Transverse colon (tissue), 4 donors: ENCODE measurements at regions not wholly inside any gene's neighbourhood (a gene's known extent, or its start where the extent isn't known, plus 50 kb on each side); places are given as distances from the start of the nearest gene placed in this dataset.
A peak's percentile ranks its signal among the peaks of the same experiment; 100 is the strongest.

ENCODE experiments used
- DNase-seq: peaks from one replicate; pipeline ENCODE4 v3.0.0-alpha.2; 2019
- H3K27ac ChIP-seq, 4 donors: fragments of 200-600 bp; sonication (generic); 2 replicates each; pipeline ENCODE4 v1.5.1; 2016 to 2018; ENCODE audit warnings: inconsistent platforms in 4 of 4
- H3K27me3 ChIP-seq: fragments of 200-600 bp; sonication (generic); 2 replicates; pipeline ENCODE4 v1.5.1; 2017; ENCODE audit warnings: inconsistent platforms
- H3K36me3 ChIP-seq, 4 donors: fragments of 200-600 bp; sonication (generic); 2 replicates each; pipeline ENCODE4 v1.5.1; 2017 to 2019; ENCODE audit warnings: inconsistent platforms in 4 of 4
- H3K4me1 ChIP-seq, 4 donors: fragments of 200-600 bp; sonication (generic); 2 replicates each; pipeline ENCODE4 v1.5.1; 2017 to 2020; ENCODE audit warnings: inconsistent platforms in 4 of 4
- H3K4me3 ChIP-seq, 4 donors: fragments of 200-600 bp; sonication (generic); 1 replicate in 1 of 4; 2 replicates in 3 of 4; pipeline versions ENCODE4 v1.5.1 to v1.6.1; 2017 to 2019; ENCODE audit warnings: inconsistent platforms in 4 of 4
- H3K9me3 ChIP-seq, 2 donors: fragments of 200-600 bp; sonication (generic); 2 replicates each; pipeline ENCODE4 v1.5.1; 2017 to 2019; ENCODE audit warnings: inconsistent platforms in 2 of 2
- CTCF ChIP-seq, 5 experiments: fragments of 200-600 bp in 3 of 5; fragments of 450-650 bp in 2 of 5; sonication (generic) in 3 of 5; IDR thresholded peaks; 1 replicate in 2 of 5; 2 replicates in 3 of 5; pipeline ENCODE4 v1.5.1; 2016 to 2017; ENCODE audit warnings: antibody characterized with exemption in 5 of 5, inconsistent platforms in 3 of 5, mild to moderate bottlenecking in 2 of 5, moderate library complexity in 1 of 5
- EP300 ChIP-seq: sonication (generic); formaldehyde crosslinking; IDR thresholded peaks from one replicate; pipeline ENCODE4 v1.6.1; 2017; ENCODE audit warnings: antibody characterized with exemption, low read depth
- POLR2A ChIP-seq: fragments of 450-650 bp; IDR thresholded peaks from one replicate; pipeline ENCODE4 v1.6.1; 2016; ENCODE audit warnings: antibody characterized with exemption, mild to moderate bottlenecking, moderate library complexity
- POLR2AphosphoS5 ChIP-seq, 3 donors: sonication (generic); formaldehyde crosslinking; IDR thresholded peaks; one replicate each; pipeline ENCODE4 v1.6.1; 2016; ENCODE audit warnings: antibody characterized with exemption in 3 of 3
- WGBS, 2 donors: methylation state at CpG; one replicate each; pipeline ENCODE4 v1.1.5; 2018; ENCODE audit warnings: low coverage in 1 of 2; 5-methylcytosine and 5-hydroxymethylcytosine counted together
- in situ Hi-C, 4 donors: fragments of 200-750 bp; cut with MboI; loops; one replicate each; pipeline versions ENCODE4 v1.15.0 to v1.15.1; 2017; ENCODE audit warnings: low sequenced_read_pairs in 3 of 4, low pct_ligation_motif_present in 1 of 4, low pct_unique_long_range_greater_than_20kb in 1 of 4
- intact Hi-C: fragments of 100-400 bp; cut with DNase I; formaldehyde crosslinking; loops from one replicate; pipeline ENCODE4 v1.15.1; 2023; ENCODE audit warnings: low total_unique reads

GRCh38 chr2:104410136-104410535, 443.8 kb upstream of the POU3F3 start:
- no peak for DNase-seq
- in situ Hi-C loops (no loop called here), intact Hi-C loops (no loop called here)
- no peak overlapping the region for H3K4me3 ChIP-seq
- no peak for TF ChIP-seq POLR2A
- TF ChIP-seq EP300, result no peak
- no peak for TF ChIP-seq CTCF (IDR thresholded peaks at IDR 0.05)
- TF ChIP-seq POLR2AphosphoS5 (IDR thresholded peaks at IDR 0.05), result no peak
- no peaks in the 10 kb centered on the region for H3K27me3 ChIP-seq
- H3K4me1 ChIP-seq, result no peaks in the 10 kb centered on the region
- 87 to 95% methylated on average over 3 of the region's 3 CpGs for WGBS, 2 donors
- no peaks in the 10 kb centered on the region for H3K36me3 ChIP-seq
- H3K9me3 ChIP-seq, result no peaks in the 10 kb centered on the region
- no peak overlapping the region for H3K27ac ChIP-seq

- H3K27me3 ChIP-seq, result no peaks in the 10 kb centered on the region
- in situ Hi-C loops, result no loop called here
- H3K27ac ChIP-seq, result no peak overlapping the region
- peak; percentile 33 for DNase-seq
- H3K4me1 ChIP-seq, result no peaks in the 10 kb centered on the region
- H3K4me3 ChIP-seq, result no peak overlapping the region
- peak in 4 of 5 experiments; percentile 48 to 59 (median 52) for TF ChIP-seq CTCF (IDR thresholded peaks at IDR 0.05)
- no peak for TF ChIP-seq POLR2AphosphoS5 (IDR thresholded peaks at IDR 0.05)
- H3K36me3 ChIP-seq, result no peaks in the 10 kb centered on the region
- intact Hi-C loops, result no loop called here
- 0 to 10% methylated on average over 1 to 2 of the region's 2 CpGs for WGBS, 2 donors
- H3K9me3 ChIP-seq, result no peaks in the 10 kb centered on the region
Measured at GRCh38 chr2:104412384-104412783, 441.5 kb upstream of the POU3F3 start.

- no peaks in the 10 kb centered on the region for H3K27me3 ChIP-seq
Measured at GRCh38 chr2:104413890-104414289, 440.0 kb upstream of the POU3F3 start.

GRCh38 chr2:104415284-104415683, 438.6 kb upstream of the POU3F3 start:
- no peak for TF ChIP-seq EP300
- no peak for TF ChIP-seq CTCF (IDR thresholded peaks at IDR 0.05)
- no peak for TF ChIP-seq POLR2AphosphoS5 (IDR thresholded peaks at IDR 0.05)
- no peak overlapping the region for H3K4me3 ChIP-seq
- no peaks in the 10 kb centered on the region for H3K36me3 ChIP-seq
- H3K27ac ChIP-seq, result no peak overlapping the region
- no peak for DNase-seq
- no peaks in the 10 kb centered on the region for H3K4me1 ChIP-seq
- no peaks in the 10 kb centered on the region for H3K9me3 ChIP-seq
- WGBS, 2 donors, result 76 to 80% methylated on average over 1 to 6 of the region's 6 CpGs
- no peaks in the 10 kb centered on the region for H3K27me3 ChIP-seq
- in situ Hi-C loops, result no loop called here
- intact Hi-C loops, result no loop called here

More at GRCh38 chr2:104413890-104414289, 440.0 kb upstream of the POU3F3 start:
- no peak for TF ChIP-seq EP300
- TF ChIP-seq POLR2AphosphoS5 (IDR thresholded peaks at IDR 0.05), result no peak
- no peak for TF ChIP-seq POLR2A
- TF ChIP-seq CTCF (IDR thresholded peaks at IDR 0.05), result no peak
- Histone ChIP-seq H3K27ac (no peak overlapping the region), H3K4me3 (no peak overlapping the region), H3K36me3 (no peaks in the 10 kb centered on the region), H3K9me3 (no peaks in the 10 kb centered on the region), H3K4me1 (no peaks in the 10 kb centered on the region)
- DNase-seq, result no peak
- in situ Hi-C loops (no loop called here), intact Hi-C loops (no loop called here)
- 78 to 85% methylated on average over 4 to 8 of the region's 8 CpGs for WGBS, 2 donors
